ENCODE measurements at regions not wholly inside any gene's neighbourhood (a gene's known extent, or its start where the extent isn't known, plus 50 kb on each side); places are given as distances from the start of the nearest gene placed in this dataset.

DNA sequence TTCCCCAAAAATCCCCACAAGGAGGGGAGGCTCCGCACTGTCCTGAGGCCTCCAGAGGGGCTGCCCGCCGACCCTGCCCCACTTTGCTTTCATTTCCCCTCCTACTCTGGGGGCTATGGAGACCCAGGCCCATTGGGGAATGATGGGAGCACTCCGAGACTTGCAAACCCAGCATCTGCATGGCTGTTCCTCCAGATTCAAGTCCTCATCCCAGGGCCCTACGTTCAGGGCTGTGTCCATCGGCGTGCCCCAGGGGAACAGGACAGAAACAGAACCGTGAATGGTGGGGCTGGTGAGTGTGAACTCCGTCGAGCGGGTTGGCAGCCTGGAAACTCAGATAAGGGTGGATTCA lies 116.1 kb upstream of the HDAC4 start:
- H3K4me1 Mint-ChIP-seq (ENCODE audit: low read depth): peaks cover 6% of the 10 kb centered on the region
- TF ChIP-seq, protein P1, sequence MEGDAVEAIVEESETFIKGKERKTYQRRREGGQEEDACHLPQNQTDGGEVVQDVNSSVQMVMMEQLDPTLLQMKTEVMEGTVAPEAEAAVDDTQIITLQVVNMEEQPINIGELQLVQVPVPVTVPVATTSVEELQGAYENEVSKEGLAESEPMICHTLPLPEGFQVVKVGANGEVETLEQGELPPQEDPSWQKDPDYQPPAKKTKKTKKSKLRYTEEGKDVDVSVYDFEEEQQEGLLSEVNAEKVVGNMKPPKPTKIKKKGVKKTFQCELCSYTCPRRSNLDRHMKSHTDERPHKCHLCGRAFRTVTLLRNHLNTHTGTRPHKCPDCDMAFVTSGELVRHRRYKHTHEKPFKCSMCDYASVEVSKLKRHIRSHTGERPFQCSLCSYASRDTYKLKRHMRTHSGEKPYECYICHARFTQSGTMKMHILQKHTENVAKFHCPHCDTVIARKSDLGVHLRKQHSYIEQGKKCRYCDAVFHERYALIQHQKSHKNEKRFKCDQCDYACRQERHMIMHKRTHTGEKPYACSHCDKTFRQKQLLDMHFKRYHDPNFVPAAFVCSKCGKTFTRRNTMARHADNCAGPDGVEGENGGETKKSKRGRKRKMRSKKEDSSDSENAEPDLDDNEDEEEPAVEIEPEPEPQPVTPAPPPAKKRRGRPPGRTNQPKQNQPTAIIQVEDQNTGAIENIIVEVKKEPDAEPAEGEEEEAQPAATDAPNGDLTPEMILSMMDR (IDR thresholded peaks at IDR 0.05): no peak
- Histone ChIP-seq H3K27me3 (ENCODE audit: control insufficient read depth in 1 of 2, insufficient read depth in 2 of 2, low read length in 2 of 2) (peaks cover 0 to 2% of the 10 kb centered on the region in 2 experiments), H3K4me3 (ENCODE audit: low read length) (no peak overlapping the region), H3K9me3 (ENCODE audit: control insufficient read depth in 1 of 2, insufficient read depth in 1 of 2, low read length in 2 of 2) (peaks cover 0 to 2% of the 10 kb centered on the region in 2 experiments), H3K27ac (ENCODE audit: low read depth in 1 of 2, low read length in 2 of 2) (no peak overlapping the region), H3K36me3 (ENCODE audit: insufficient read depth, low read length) (no peaks in the 10 kb centered on the region), H3K4me1 (ENCODE audit: insufficient read depth, low read length) (peaks cover 2% of the 10 kb centered on the region)
- H3K27me3 Mint-ChIP-seq: no peaks in the 10 kb centered on the region
- intact Hi-C loops (cut with DNase I, micrococcal nuclease): no loop called here
- no peak overlapping the region for H3K27ac Mint-ChIP-seq
- H3K9me3 Mint-ChIP-seq: no peaks in the 10 kb centered on the region
- ATAC-seq (ENCODE audit: poor library complexity): no peak
- POLR2A ChIA-PET: no interaction called here
- no peaks in the 10 kb centered on the region for H3K36me3 Mint-ChIP-seq (ENCODE audit: low read depth)
- no peak for DNase-seq
- CTCF ChIA-PET: no interaction called here
- H3K4me3 Mint-ChIP-seq: no peak overlapping the region

DNA sequence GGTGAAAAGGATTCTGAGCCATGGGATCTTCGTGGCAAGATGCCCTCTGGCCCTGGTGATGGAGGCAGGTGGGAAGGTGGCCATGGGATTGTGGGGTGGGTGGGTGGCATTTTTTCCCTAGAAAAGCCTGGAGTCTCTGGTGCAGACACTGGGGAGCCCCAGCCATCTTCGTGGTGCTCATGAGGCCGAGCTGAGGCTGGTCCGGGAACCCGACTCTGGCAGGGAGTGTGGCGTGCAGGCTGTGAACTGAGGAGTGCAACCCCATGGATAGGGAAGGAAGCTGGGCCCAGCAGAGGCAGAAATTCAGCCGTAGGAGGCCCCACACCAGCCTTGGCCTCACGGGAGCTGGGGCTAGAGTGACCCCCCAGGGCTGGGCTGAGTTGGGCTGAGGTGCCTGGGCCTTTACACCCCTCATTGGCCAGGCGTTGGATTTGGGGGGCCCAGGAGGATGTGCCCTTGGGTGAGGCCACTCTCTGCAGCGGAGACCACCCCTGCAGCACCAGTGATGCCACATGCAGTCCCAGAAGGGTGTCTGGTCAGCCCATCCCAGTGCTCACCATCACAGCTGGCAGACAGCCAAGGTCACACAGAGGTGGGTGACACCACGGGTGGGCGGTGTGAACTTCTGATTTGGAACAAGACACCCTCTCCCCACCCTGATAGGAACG lies 115.6 kb upstream of the HDAC4 start:
- no peak overlapping the region for H3K4me3 Mint-ChIP-seq
- ChIA-PET POLR2A (no interaction called here), CTCF (no interaction called here)
- Histone ChIP-seq H3K27ac (ENCODE audit: low read depth in 1 of 2, low read length in 2 of 2) (no peak overlapping the region), H3K36me3 (ENCODE audit: insufficient read depth, low read length) (no peaks in the 10 kb centered on the region), H3K4me3 (ENCODE audit: low read length) (no peak overlapping the region), H3K27me3 (ENCODE audit: control insufficient read depth in 1 of 2, insufficient read depth in 2 of 2, low read length in 2 of 2) (peaks cover 0 to 2% of the 10 kb centered on the region in 2 experiments), H3K9me3 (ENCODE audit: control insufficient read depth in 1 of 2, insufficient read depth in 1 of 2, low read length in 2 of 2) (peaks cover 0 to 3% of the 10 kb centered on the region in 2 experiments), H3K4me1 (ENCODE audit: insufficient read depth, low read length) (peaks cover 2% of the 10 kb centered on the region)
- intact Hi-C loops (cut with DNase I, micrococcal nuclease): no loop called here
- H3K36me3 Mint-ChIP-seq (ENCODE audit: low read depth): no peaks in the 10 kb centered on the region
- no peaks in the 10 kb centered on the region for H3K27me3 Mint-ChIP-seq
- ATAC-seq (ENCODE audit: poor library complexity) (no peak), DNase-seq (no peak)
- H3K9me3 Mint-ChIP-seq: no peaks in the 10 kb centered on the region
- H3K4me1 Mint-ChIP-seq (ENCODE audit: low read depth): peaks cover 6% of the 10 kb centered on the region
- no peak overlapping the region for H3K27ac Mint-ChIP-seq
- TF ChIP-seq, protein P1 (IDR thresholded peaks at IDR 0.05): no peak

DNA sequence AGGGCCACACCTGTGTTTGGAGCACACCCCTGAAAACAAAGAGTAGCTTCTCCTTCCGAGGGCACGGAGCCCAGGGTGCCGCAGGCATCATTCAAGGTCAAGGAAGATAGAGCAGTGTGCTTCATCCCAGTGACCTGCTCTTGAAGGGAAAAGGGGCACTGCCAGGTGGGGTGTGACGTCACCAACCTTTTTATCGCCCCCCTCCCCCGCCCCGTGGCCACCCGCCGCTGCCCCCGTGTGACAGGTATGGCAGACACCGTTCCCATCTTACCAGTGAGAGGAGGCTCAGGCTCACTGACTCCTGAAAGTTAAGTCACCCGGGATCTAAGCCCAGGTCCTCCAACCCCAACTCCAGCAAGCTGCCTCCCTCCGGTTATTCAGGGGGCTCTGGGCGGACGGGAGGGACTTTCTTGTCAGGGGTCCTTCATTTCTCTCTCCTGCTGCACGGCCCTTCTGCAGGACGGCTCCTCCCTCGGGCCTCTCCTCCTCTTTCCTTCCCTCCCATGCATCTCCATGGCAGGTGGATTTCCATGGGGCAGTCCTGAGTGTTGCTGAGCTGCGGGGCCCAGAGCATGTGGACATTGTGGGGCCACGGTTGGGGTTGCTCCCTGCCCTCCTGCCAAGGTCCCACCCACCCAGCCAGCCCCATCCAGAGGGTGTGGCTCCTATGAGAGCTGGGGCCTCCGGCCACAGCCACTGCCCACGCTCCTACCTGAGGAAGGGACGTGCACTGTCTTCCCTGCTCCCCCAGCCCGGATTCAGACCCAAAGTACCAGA lies 114.1 kb upstream of the HDAC4 start:
- peaks cover 6% of the 10 kb centered on the region for H3K4me1 Mint-ChIP-seq (ENCODE audit: low read depth)

More for the DNA sequence above, 114.1 kb upstream of the HDAC4 start:
- POLR2A ChIA-PET: no interaction called here
- DNase-seq (no peak), ATAC-seq (ENCODE audit: poor library complexity) (no peak)
- Histone ChIP-seq H3K27ac (ENCODE audit: low read depth in 1 of 2, low read length in 2 of 2) (no peak overlapping the region), H3K27me3 (ENCODE audit: control insufficient read depth in 1 of 2, insufficient read depth in 2 of 2, low read length in 2 of 2) (peaks cover 0 to 2% of the 10 kb centered on the region in 2 experiments), H3K4me1 (ENCODE audit: insufficient read depth, low read length) (peaks cover 2% of the 10 kb centered on the region), H3K4me3 (ENCODE audit: low read length) (no peak overlapping the region), H3K9me3 (ENCODE audit: control insufficient read depth in 1 of 2, insufficient read depth in 1 of 2, low read length in 2 of 2) (peaks cover 0 to 3% of the 10 kb centered on the region in 2 experiments), H3K36me3 (ENCODE audit: insufficient read depth, low read length) (no peaks in the 10 kb centered on the region)
- TF ChIP-seq, protein P1 (IDR thresholded peaks at IDR 0.05): no peak
- CTCF ChIA-PET: no interaction called here
- Mint-ChIP-seq H3K27ac (no peak overlapping the region), H3K4me3 (no peak overlapping the region), H3K36me3 (ENCODE audit: low read depth) (no peaks in the 10 kb centered on the region), H3K9me3 (no peaks in the 10 kb centered on the region), H3K27me3 (no peaks in the 10 kb centered on the region)
- intact Hi-C loops (cut with DNase I, micrococcal nuclease): no loop called here
